Dendritic cell treated with granulocyte-macrophage colony-stimulating factor and Interleukin-4, amounts not matched to agents 40 ng/mL and 50 ng/mL, for 4 days (primary cell): ENCODE measurements at regions not wholly inside any gene's neighbourhood (a gene's known extent, or its start where the extent isn't known, plus 50 kb on each side); places are given as distances from the start of the nearest gene placed in this dataset.

Experiments
- H3K27ac Mint-ChIP-seq: one replicate; pipeline ENCODE4 v1.8.0; 2022; ENCODE audit warnings: mild to moderate bottlenecking, mixed read lengths
- H3K27me3 Mint-ChIP-seq: one replicate; pipeline ENCODE4 v1.8.0; 2022; ENCODE audit warnings: mild to moderate bottlenecking, mixed read lengths
- H3K36me3 Mint-ChIP-seq: one replicate; pipeline ENCODE4 v1.8.0; 2022; ENCODE audit warnings: low read depth, mixed read lengths
- H3K4me1 Mint-ChIP-seq: one replicate; pipeline ENCODE4 v1.8.0; 2022; ENCODE audit warnings: low read depth, mixed read lengths
- H3K4me3 Mint-ChIP-seq: one replicate; pipeline ENCODE4 v1.8.0; 2022; ENCODE audit warnings: mild to moderate bottlenecking, moderate library complexity, mixed read lengths
- H3K9me3 Mint-ChIP-seq: one replicate; pipeline ENCODE4 v1.8.0; 2022; ENCODE audit warnings: mixed read lengths
- intact Hi-C: fragments of 100-400 bp; cut with micrococcal nuclease; formaldehyde crosslinking; loops from one replicate; pipeline ENCODE4 v1.15.0; 2022

- Mint-ChIP-seq H3K4me1 (no peaks in the 10 kb centered on the region), H3K27me3 (peaks cover 1% of the 10 kb centered on the region), H3K36me3 (no peaks in the 10 kb centered on the region), H3K4me3 (no peak overlapping the region), H3K27ac (no peak overlapping the region), H3K9me3 (no peaks in the 10 kb centered on the region)
- intact Hi-C loops: no loop called here
Measured at GRCh38 chr20:39263076-39263475, 300.9 kb downstream of the DHX35 start.

- H3K36me3 Mint-ChIP-seq: no peaks in the 10 kb centered on the region
Measured at GRCh38 chr20:39259808-39260207, 297.7 kb downstream of the DHX35 start.

GRCh38 chr20:39259010-39259803 lies 297.1 kb downstream of the DHX35 start:
- H3K4me3 Mint-ChIP-seq: no peak overlapping the region
- no peaks in the 10 kb centered on the region for H3K36me3 Mint-ChIP-seq
- peaks cover 1% of the 10 kb centered on the region for H3K27me3 Mint-ChIP-seq
- H3K27ac Mint-ChIP-seq: no peak overlapping the region
- intact Hi-C loops: no loop called here
- no peaks in the 10 kb centered on the region for H3K9me3 Mint-ChIP-seq
- no peaks in the 10 kb centered on the region for H3K4me1 Mint-ChIP-seq

More at GRCh38 chr20:39259808-39260207, 297.7 kb downstream of the DHX35 start:
- Mint-ChIP-seq H3K27me3 (peaks cover 1% of the 10 kb centered on the region), H3K4me1 (no peaks in the 10 kb centered on the region), H3K4me3 (no peak overlapping the region), H3K27ac (no peak overlapping the region), H3K9me3 (no peaks in the 10 kb centered on the region)
- intact Hi-C loops: no loop called here

- H3K27me3 Mint-ChIP-seq: no peaks in the 10 kb centered on the region
- no peak overlapping the region for H3K27ac Mint-ChIP-seq
- no peaks in the 10 kb centered on the region for H3K36me3 Mint-ChIP-seq
- intact Hi-C loops: no loop called here
- H3K9me3 Mint-ChIP-seq: no peaks in the 10 kb centered on the region
- H3K4me3 Mint-ChIP-seq: no peak overlapping the region
- H3K4me1 Mint-ChIP-seq: no peaks in the 10 kb centered on the region
Measured at GRCh38 chr20:39258253-39258652, 296.1 kb downstream of the DHX35 start.

- no peaks in the 10 kb centered on the region for H3K27me3 Mint-ChIP-seq
- no peaks in the 10 kb centered on the region for H3K4me1 Mint-ChIP-seq
- intact Hi-C loops: no loop called here
- H3K4me3 Mint-ChIP-seq: no peak overlapping the region
- no peak overlapping the region for H3K27ac Mint-ChIP-seq
- no peaks in the 10 kb centered on the region for H3K36me3 Mint-ChIP-seq
- H3K9me3 Mint-ChIP-seq: no peaks in the 10 kb centered on the region
Measured at GRCh38 chr20:39253051-39253755, 291.1 kb downstream of the DHX35 start.

GRCh38 chr20:39252035-39252434 lies 289.9 kb downstream of the DHX35 start:
- intact Hi-C loops: no loop called here
- Mint-ChIP-seq H3K4me3 (no peak overlapping the region), H3K4me1 (no peaks in the 10 kb centered on the region), H3K36me3 (no peaks in the 10 kb centered on the region), H3K27me3 (no peaks in the 10 kb centered on the region), H3K9me3 (no peaks in the 10 kb centered on the region), H3K27ac (no peak overlapping the region)

GRCh38 chr20:39249798-39250197 lies 287.7 kb downstream of the DHX35 start:
- Mint-ChIP-seq H3K4me1 (peaks cover 6% of the 10 kb centered on the region), H3K27ac (no peak overlapping the region), H3K4me3 (no peak overlapping the region), H3K36me3 (no peaks in the 10 kb centered on the region), H3K27me3 (no peaks in the 10 kb centered on the region), H3K9me3 (no peaks in the 10 kb centered on the region)
- intact Hi-C loops: no loop called here

- Mint-ChIP-seq H3K27ac (no peak overlapping the region), H3K4me3 (no peak overlapping the region), H3K27me3 (no peaks in the 10 kb centered on the region), H3K36me3 (no peaks in the 10 kb centered on the region), H3K9me3 (no peaks in the 10 kb centered on the region), H3K4me1 (peaks cover 6% of the 10 kb centered on the region)
- intact Hi-C loops: no loop called here
Measured at GRCh38 chr20:39248862-39249485, 286.8 kb downstream of the DHX35 start.

GRCh38 chr20:39248171-39248861 lies 286.2 kb downstream of the DHX35 start:
- Mint-ChIP-seq H3K9me3 (no peaks in the 10 kb centered on the region), H3K27me3 (no peaks in the 10 kb centered on the region), H3K27ac (no peak overlapping the region), H3K36me3 (no peaks in the 10 kb centered on the region), H3K4me3 (no peak overlapping the region), H3K4me1 (peaks cover 6% of the 10 kb centered on the region)
- intact Hi-C loops: no loop called here

- Mint-ChIP-seq H3K4me1 (peaks cover 6% of the 10 kb centered on the region), H3K9me3 (peaks cover 7% of the 10 kb centered on the region), H3K36me3 (no peaks in the 10 kb centered on the region), H3K27ac (no peak overlapping the region), H3K27me3 (no peaks in the 10 kb centered on the region), H3K4me3 (no peak overlapping the region)
- intact Hi-C loops: no loop called here
Measured at GRCh38 chr20:39246436-39246835, 284.3 kb downstream of the DHX35 start.

GRCh38 chr20:39245685-39246311 lies 283.7 kb downstream of the DHX35 start:
- Mint-ChIP-seq H3K36me3 (no peaks in the 10 kb centered on the region), H3K27ac (no peak overlapping the region), H3K4me1 (peaks cover 6% of the 10 kb centered on the region), H3K4me3 (no peak overlapping the region), H3K9me3 (peaks cover 7% of the 10 kb centered on the region), H3K27me3 (no peaks in the 10 kb centered on the region)
- intact Hi-C loops: no loop called here

- peaks cover 7% of the 10 kb centered on the region for H3K9me3 Mint-ChIP-seq
- intact Hi-C loops: no loop called here
- peaks cover 6% of the 10 kb centered on the region for H3K4me1 Mint-ChIP-seq
- no peaks in the 10 kb centered on the region for H3K36me3 Mint-ChIP-seq
- no peak overlapping the region for H3K27ac Mint-ChIP-seq
- H3K27me3 Mint-ChIP-seq: no peaks in the 10 kb centered on the region
- no peak overlapping the region for H3K4me3 Mint-ChIP-seq
Measured at GRCh38 chr20:39243962-39244361, 281.8 kb downstream of the DHX35 start.

- H3K36me3 Mint-ChIP-seq: no peaks in the 10 kb centered on the region
Measured at GRCh38 chr20:39242614-39243013, 280.5 kb downstream of the DHX35 start.

More at GRCh38 chr20:39242614-39243013, 280.5 kb downstream of the DHX35 start:
- H3K9me3 Mint-ChIP-seq: peaks cover 7% of the 10 kb centered on the region
- no peaks in the 10 kb centered on the region for H3K27me3 Mint-ChIP-seq
- no peak overlapping the region for H3K4me3 Mint-ChIP-seq
- H3K27ac Mint-ChIP-seq: no peak overlapping the region
- intact Hi-C loops: no loop called here
- peaks cover 6% of the 10 kb centered on the region for H3K4me1 Mint-ChIP-seq
